Activated naive CD4-positive, alpha-beta T cell treated with anti-CD3 and anti-CD28 coated beads for 36 hours (primary cell): ENCODE measurements at regions not wholly inside any gene's neighbourhood (a gene's known extent, or its start where the extent isn't known, plus 50 kb on each side); places are given as distances from the start of the nearest gene placed in this dataset.
"Not testable (repeated sequence)": the region's sequence is repeated elsewhere in the genome, so short reads cannot be mapped to it uniquely, and the experiment has no call there.

Experiments
- CTCF ChIA-PET: fragments of 350-600 bp; sonication (Branson Sonifier 250); formaldehyde crosslinking; loops from one replicate; lab custom pipeline; 2021; ENCODE audit warnings: antibody characterized with exemption; lab: Charles Lee
- DNase-seq: peaks from one replicate; pipeline ENCODE4 v3.0.0-alpha.2; 2020
- H3K27ac Mint-ChIP-seq: one replicate; pipeline ENCODE4 v1.8.0; 2021; ENCODE audit warnings: mild to moderate bottlenecking, mixed read lengths
- H3K27me3 Mint-ChIP-seq: one replicate; pipeline ENCODE4 v1.8.0; 2021; ENCODE audit warnings: low read depth, mixed read lengths
- H3K36me3 Mint-ChIP-seq: one replicate; pipeline ENCODE4 v1.8.0; 2021; ENCODE audit warnings: low read depth, mixed read lengths
- H3K4me1 Mint-ChIP-seq: one replicate; pipeline ENCODE4 v1.8.0; 2021; ENCODE audit warnings: low read depth, mixed read lengths
- H3K4me3 Mint-ChIP-seq: one replicate; pipeline ENCODE4 v1.8.0; 2021; ENCODE audit warnings: mild to moderate bottlenecking, moderate library complexity, mixed read lengths
- H3K9me3 Mint-ChIP-seq: one replicate; pipeline ENCODE4 v1.8.0; 2021; ENCODE audit warnings: mixed read lengths
- intact Hi-C: fragments of 100-400 bp; cut with micrococcal nuclease; formaldehyde crosslinking; loops from one replicate; pipeline ENCODE4 v1.15.1; 2023

DNA sequence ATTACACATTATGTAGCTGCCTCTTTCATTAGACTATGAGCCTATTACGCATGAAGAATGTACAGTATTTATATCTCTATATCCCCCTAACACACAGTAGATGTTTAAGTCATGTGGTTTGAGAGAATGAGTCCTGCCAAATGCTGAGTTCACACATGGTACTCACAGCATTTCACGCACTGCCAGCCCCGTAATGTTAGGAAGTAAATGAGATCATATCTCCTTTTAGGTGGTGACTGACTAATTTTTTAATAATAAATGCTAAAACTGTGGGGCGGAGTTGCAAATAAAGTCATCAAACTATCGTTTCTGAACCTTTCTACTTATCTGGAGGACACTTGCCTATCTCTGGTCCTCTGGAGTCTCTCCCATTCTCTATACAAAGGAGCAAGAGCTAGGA is 343.8 kb downstream of the ADAMTS20 start:
- CTCF ChIA-PET = no interaction called here
- intact Hi-C loops = no loop called here
- no peak for DNase-seq

DNA sequence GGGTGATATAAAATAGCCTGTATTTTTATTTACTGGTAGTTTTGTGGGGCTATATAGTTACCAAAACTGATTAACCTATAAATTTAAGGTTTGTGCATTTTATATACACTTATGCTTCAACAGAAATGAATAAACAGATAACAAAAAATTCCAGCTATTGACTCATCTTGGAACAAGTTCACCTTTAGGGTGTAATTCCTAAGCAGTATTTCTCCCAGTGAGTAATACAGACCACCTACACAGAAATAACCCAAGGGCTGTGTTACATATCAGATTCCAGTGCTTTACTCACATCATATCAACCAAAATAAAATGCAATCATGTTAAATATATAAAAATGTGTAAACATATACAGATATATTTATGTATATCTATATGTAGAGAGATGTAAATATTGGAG is 345.6 kb downstream of the ADAMTS20 start:
- CTCF ChIA-PET = interaction anchor here (0.6 kb wide), 1 partner anchor 67 kb away, joined by 3 read pairs; no protein-coding TSS in a partner anchor
- Mint-ChIP-seq H3K27ac (no peak overlapping the region), H3K4me1 (no peaks in the 10 kb centered on the region), H3K9me3 (no peaks in the 10 kb centered on the region), H3K27me3 (no peaks in the 10 kb centered on the region), H3K4me3 (no peak overlapping the region), H3K36me3 (no peaks in the 10 kb centered on the region)
- DNase-seq = no peak
- intact Hi-C loops = no loop called here

More for the DNA sequence above, 343.8 kb downstream of the ADAMTS20 start:
- Mint-ChIP-seq H3K4me1 (no peaks in the 10 kb centered on the region), H3K36me3 (no peaks in the 10 kb centered on the region), H3K27me3 (no peaks in the 10 kb centered on the region), H3K27ac (no peak overlapping the region), H3K9me3 (no peaks in the 10 kb centered on the region), H3K4me3 (no peak overlapping the region)

DNA sequence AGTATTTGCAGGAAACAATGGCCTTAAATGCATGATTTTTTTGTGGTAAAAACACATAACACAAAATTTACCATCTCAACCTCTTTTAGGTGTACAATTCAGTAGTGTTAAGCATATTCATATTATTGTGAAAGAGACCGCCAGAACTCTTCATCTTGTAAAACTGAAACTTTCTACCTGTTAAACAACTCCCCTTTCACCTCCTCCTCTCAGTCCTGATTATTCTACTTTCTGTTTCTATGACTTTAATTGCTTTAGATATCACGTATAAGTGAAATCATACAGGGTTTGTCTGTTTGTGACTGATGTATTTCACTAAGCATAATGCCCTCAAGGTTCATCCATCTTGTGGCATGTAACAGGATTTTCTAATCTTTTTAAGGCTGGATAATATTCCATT is 353.4 kb downstream of the ADAMTS20 start:
- Mint-ChIP-seq H3K27ac (no peak overlapping the region), H3K4me3 (no peak overlapping the region), H3K9me3 (no peaks in the 10 kb centered on the region), H3K36me3 (no peaks in the 10 kb centered on the region), H3K4me1 (no peaks in the 10 kb centered on the region), H3K27me3 (no peaks in the 10 kb centered on the region)
- CTCF ChIA-PET = no interaction called here
- intact Hi-C loops = loop anchor here (1.0 kb wide), 1 partner anchor 49 kb away; no protein-coding TSS in a partner anchor
- DNase-seq = no peak

DNA sequence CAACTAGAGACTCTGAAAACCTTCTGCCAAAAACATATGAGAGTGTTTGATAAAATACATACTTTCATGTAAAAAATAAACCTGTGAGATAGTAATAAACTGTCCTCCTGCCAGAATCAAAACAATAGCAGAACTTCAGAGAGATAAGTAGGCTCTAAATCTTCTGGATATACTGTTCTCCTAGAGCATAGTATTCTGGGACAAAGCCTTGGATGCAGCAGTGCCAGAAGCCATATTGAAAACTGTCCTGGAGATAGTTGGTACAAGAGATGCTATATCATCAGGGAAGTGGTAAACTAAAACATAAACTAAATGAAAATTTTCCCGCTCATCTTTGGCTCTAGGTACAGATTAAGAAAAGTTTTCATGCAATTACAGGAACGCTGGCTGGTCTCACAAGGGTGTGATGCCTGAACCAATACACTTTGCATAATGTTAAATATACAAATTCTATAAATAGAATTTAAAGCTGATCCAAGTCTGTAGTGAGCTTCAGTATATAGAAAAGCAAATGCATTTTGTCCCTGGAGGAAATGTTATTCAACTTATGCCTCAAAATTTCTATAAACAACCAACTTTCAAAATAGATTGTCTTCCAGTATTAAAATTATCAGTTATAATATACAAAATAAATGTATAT is 355.6 kb downstream of the ADAMTS20 start:
- Mint-ChIP-seq H3K4me1 (no peaks in the 10 kb centered on the region), H3K27me3 (no peaks in the 10 kb centered on the region), H3K9me3 (peaks cover 3% of the 10 kb centered on the region), H3K36me3 (no peaks in the 10 kb centered on the region), H3K4me3 (no peak overlapping the region), H3K27ac (no peak overlapping the region)
- DNase-seq = no peak
- intact Hi-C loops = no loop called here
- CTCF ChIA-PET = no interaction called here

DNA sequence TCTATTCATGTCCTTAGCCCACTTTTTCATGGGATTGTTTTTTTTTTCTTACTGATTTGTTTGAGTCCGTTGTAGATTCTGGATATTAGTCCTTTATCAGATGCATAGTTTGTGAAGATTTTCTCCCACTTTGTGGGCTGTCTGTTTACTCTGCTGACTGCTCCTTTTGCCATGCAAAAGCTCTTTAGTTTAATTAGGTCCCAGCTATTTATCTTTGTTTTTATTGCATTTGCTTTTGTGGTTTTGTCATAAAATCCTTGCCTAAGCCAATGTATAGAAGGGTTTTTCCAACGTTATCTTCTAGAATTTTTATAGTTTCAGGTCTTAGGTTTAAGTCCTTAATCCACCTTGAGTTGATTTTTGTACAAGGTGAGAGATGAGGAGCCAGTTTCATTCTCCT is 358.9 kb downstream of the ADAMTS20 start:
- intact Hi-C loops = not testable (repeated sequence)

DNA sequence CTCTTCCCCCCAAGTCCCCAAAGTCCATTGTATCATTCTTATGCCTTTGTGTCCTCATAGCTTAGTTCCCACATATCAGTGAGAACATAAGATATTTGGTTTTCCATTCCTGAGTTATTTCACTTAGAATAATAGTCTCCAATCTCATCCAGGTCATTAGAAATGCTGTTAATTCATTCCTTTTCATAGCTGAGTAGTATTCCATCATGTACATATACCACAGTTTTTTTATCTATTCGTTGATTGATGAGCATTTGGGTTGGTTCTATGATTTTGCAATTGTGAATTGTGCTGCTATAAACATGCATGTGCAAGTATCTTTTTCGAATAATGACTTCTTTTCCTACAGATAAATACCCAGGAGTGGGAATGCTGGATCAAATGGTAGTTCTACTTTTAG is 359.6 kb downstream of the ADAMTS20 start:
- H3K27me3 Mint-ChIP-seq, H3K4me1 Mint-ChIP-seq, H3K36me3 Mint-ChIP-seq, CTCF ChIA-PET, H3K27ac Mint-ChIP-seq, H3K9me3 Mint-ChIP-seq, H3K4me3 Mint-ChIP-seq, DNase-seq, intact Hi-C loops: not testable (repeated sequence)

More for the DNA sequence above, 358.9 kb downstream of the ADAMTS20 start:
- H3K27me3 Mint-ChIP-seq, H3K4me1 Mint-ChIP-seq, H3K9me3 Mint-ChIP-seq, H3K27ac Mint-ChIP-seq, H3K4me3 Mint-ChIP-seq, H3K36me3 Mint-ChIP-seq, CTCF ChIA-PET, DNase-seq: not testable (repeated sequence)

DNA sequence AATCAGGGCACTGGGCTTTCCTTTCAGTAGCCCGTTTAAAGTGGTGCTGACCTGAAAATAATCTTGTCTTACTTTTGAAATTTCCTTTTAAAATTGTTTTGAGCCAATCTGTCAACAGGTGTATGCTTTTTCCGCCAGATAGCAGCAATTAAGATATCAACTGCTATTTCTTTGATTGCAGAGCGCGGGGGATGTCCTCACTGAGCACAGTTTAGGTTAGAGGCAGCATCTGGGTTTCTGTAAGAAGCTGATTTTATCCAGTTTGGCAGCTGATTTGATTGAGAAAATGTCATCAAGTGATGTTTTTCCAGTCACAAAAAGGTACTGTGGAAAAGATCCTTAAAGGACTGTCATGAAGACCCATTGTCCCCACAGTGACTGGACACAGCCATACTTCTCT is 371.8 kb downstream of the ADAMTS20 start:
- Mint-ChIP-seq H3K4me3 (no peak overlapping the region), H3K9me3 (peaks cover 5% of the 10 kb centered on the region), H3K27ac (no peak overlapping the region), H3K4me1 (no peaks in the 10 kb centered on the region), H3K36me3 (no peaks in the 10 kb centered on the region), H3K27me3 (no peaks in the 10 kb centered on the region)
- DNase-seq = no peak
- intact Hi-C loops = no loop called here
- CTCF ChIA-PET = no interaction called here

DNA sequence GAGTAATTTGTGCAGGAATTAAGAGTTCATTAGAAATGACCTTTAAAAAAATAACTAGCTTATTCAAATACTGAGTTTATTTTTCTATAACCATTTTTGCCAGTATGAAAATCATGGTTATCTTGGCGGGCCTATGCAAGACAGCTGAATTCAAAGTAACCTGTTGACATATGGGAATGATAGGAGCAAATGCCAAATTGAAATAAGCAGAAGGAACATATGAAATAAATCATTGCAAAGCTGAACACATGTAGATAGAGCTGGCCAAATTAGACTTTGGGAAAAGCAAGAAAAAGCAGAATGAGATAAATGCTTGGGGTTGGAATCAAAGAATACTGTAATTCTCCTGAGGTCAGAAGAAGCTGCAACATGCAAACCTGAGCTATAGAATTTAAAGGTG is 372.5 kb downstream of the ADAMTS20 start:
- H3K4me3 Mint-ChIP-seq = no peak overlapping the region
- intact Hi-C loops = no loop called here
- H3K36me3 Mint-ChIP-seq = no peaks in the 10 kb centered on the region
- no peak for DNase-seq
- H3K27ac Mint-ChIP-seq = no peak overlapping the region
- no peaks in the 10 kb centered on the region for H3K27me3 Mint-ChIP-seq
- CTCF ChIA-PET = no interaction called here
- peaks cover 4% of the 10 kb centered on the region for H3K9me3 Mint-ChIP-seq
- no peaks in the 10 kb centered on the region for H3K4me1 Mint-ChIP-seq

DNA sequence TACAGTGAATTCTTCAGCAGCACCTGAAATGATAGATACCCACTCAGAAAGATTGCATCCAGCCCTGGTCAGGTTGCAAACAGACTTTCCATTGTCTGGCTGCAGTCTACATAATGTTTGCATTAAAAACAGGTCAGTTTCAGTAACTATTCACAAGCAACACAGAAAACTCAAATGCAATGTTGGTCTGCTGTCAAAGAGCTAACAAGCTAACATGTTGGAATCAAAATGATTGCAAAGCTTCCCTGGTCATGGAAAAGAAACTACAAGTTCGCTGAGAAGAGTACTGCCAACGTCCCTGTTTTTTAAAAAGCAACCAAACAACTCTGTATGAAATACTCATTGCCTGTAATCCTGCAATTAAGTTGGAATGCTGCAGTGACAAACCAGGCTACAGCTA is 374.7 kb downstream of the ADAMTS20 start:
- no peaks in the 10 kb centered on the region for H3K36me3 Mint-ChIP-seq
- no peak for DNase-seq
- H3K4me3 Mint-ChIP-seq = no peak overlapping the region
- H3K9me3 Mint-ChIP-seq = peaks cover 4% of the 10 kb centered on the region
- intact Hi-C loops = no loop called here
- no peaks in the 10 kb centered on the region for H3K4me1 Mint-ChIP-seq
- no peaks in the 10 kb centered on the region for H3K27me3 Mint-ChIP-seq
- no peak overlapping the region for H3K27ac Mint-ChIP-seq
- CTCF ChIA-PET = no interaction called here

DNA sequence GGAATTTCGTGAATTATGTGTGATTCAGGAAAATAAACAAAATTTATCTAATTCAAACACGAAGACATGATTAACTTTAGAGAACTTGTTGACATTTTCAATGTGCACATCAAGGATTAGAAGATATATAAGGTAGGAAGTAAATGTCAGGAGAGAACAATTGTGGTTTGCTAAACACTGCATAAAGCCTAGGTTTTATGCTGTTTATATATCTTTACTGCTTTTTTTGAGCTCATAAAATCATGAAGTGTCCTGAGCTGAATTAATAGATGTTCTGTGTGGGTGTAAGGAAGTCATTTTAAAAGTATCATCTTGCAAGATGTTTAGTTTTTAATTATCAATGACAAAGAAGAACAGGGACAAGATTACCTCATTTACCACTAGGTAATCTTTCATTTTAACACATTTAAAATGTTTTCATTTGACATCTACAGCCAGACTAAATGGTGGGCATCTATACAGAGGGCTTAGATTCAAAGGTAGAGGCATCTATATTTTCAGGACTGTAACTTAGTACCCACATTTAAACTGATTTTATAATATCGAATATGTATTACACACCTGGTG is 382.8 kb downstream of the ADAMTS20 start:
- CTCF ChIA-PET = no interaction called here
- intact Hi-C loops = no loop called here
- Mint-ChIP-seq H3K4me3 (no peak overlapping the region), H3K27me3 (no peaks in the 10 kb centered on the region), H3K27ac (no peak overlapping the region), H3K9me3 (no peaks in the 10 kb centered on the region), H3K4me1 (no peaks in the 10 kb centered on the region), H3K36me3 (no peaks in the 10 kb centered on the region)
- DNase-seq = no peak

DNA sequence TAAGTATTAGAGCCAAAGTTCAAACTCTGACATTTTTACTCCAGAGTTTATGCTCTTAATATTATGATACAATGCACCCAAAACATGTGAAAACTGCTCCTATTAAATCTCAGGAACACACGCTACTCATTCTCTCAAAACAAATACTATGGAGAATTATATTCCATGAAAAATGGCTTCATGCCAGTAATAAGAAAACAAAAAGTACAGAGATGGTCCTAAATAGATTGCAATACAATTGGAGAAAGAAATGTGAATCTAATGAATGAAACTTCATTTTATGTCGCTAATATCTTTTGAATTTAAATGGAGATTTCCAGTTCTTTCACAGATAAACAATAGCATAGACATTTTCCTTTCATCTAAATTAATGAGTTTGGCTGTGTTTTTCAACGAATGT is 384.3 kb downstream of the ADAMTS20 start:
- H3K27me3 Mint-ChIP-seq = no peaks in the 10 kb centered on the region
- H3K9me3 Mint-ChIP-seq = no peaks in the 10 kb centered on the region
- intact Hi-C loops = no loop called here
- no peaks in the 10 kb centered on the region for H3K36me3 Mint-ChIP-seq
- H3K4me3 Mint-ChIP-seq = no peak overlapping the region
- no peak for DNase-seq
- no peaks in the 10 kb centered on the region for H3K4me1 Mint-ChIP-seq
- CTCF ChIA-PET = interaction anchor here (0.6 kb wide), 1 partner anchor 46 kb away, joined by 4 read pairs; no protein-coding TSS in a partner anchor
- no peak overlapping the region for H3K27ac Mint-ChIP-seq

DNA sequence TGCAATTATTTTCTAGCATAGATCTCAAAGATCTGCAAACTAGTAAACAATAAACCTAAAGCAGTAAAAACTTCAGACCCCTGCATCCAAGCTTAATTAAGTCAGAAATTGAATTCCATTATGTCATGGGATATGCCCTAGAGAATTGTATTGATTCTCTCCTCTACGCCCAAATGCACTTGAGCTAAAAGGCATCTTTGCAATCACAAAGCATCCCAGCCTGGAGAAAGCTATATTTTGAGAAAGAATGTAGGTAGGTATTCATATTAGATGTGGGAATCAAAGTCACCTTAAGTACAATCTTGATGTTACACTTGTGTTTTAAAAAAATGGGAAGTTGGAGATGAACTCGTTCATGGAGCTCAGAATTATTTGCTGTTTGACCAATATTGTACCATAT is 386.7 kb downstream of the ADAMTS20 start:
- Mint-ChIP-seq H3K27ac (no peak overlapping the region), H3K27me3 (no peaks in the 10 kb centered on the region), H3K4me3 (no peak overlapping the region), H3K4me1 (no peaks in the 10 kb centered on the region), H3K36me3 (no peaks in the 10 kb centered on the region), H3K9me3 (no peaks in the 10 kb centered on the region)
- DNase-seq = no peak
- CTCF ChIA-PET = no interaction called here
- intact Hi-C loops = no loop called here

DNA sequence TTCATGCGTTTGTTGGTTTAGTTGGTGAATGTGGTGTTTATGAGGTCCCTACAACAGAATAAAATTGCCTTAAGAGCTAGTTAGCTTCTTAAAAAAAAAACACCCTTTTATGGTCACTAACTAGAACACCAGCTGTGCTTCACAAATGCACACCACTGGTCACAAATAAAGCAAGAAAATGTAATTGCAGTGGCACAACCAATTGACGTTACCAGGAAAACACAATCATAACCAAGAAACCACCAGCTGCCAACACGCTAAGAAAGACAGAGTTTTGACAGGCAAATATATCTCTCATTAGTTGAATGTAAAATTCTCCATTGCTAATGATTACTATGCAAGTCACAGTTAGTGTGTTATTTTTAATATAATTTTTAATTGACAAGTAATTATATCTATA is 389.9 kb downstream of the ADAMTS20 start:
- no peak overlapping the region for H3K27ac Mint-ChIP-seq
- CTCF ChIA-PET = no interaction called here
- intact Hi-C loops = no loop called here

More for the DNA sequence above, 389.9 kb downstream of the ADAMTS20 start:
- DNase-seq = no peak
- H3K27me3 Mint-ChIP-seq = no peaks in the 10 kb centered on the region
- no peaks in the 10 kb centered on the region for H3K36me3 Mint-ChIP-seq
- H3K9me3 Mint-ChIP-seq = no peaks in the 10 kb centered on the region
- H3K4me1 Mint-ChIP-seq = no peaks in the 10 kb centered on the region
- H3K4me3 Mint-ChIP-seq = no peak overlapping the region
